Gastrocnemius medialis (tissue), 4 donors: ENCODE measurements at regions not wholly inside any gene's neighbourhood (a gene's known extent, or its start where the extent isn't known, plus 50 kb on each side); places are given as distances from the start of the nearest gene placed in this dataset.
"Not testable (repeated sequence)": the region's sequence is repeated elsewhere in the genome, so short reads cannot be mapped to it uniquely, and the experiment has no call there.

Source experiments
- ATAC-seq, 2 donors: fragments of 150-250 bp; one replicate each; pipeline ENCODE4 v1.9.1; 2016
- DNase-seq, 2 donors: peaks; one replicate each; pipeline ENCODE4 v3.0.0-alpha.2; 2019
- H3K27ac ChIP-seq, 4 donors: fragments of 200-600 bp; sonication (generic); 1 replicate in 1 of 4; 2 replicates in 3 of 4; pipeline ENCODE4 v1.5.1; 2016 to 2018; ENCODE audit warnings: mild to moderate bottlenecking in 2 of 4, moderate library complexity in 1 of 4
- H3K27me3 ChIP-seq, 3 donors: fragments of 200-600 bp; sonication (generic) in 2 of 3; 1 replicate in 1 of 3; 2 replicates in 2 of 3; pipeline versions ENCODE4 v1.5.1 to v1.6.0; 2016 to 2019; ENCODE audit warnings: mild to moderate bottlenecking in 1 of 3, moderate library complexity in 1 of 3
- H3K36me3 ChIP-seq, 2 donors: fragments of 200-600 bp; sonication (generic) in 1 of 2; one replicate each; pipeline ENCODE4 v1.5.1; 2017 to 2018
- H3K4me1 ChIP-seq, 2 donors: fragments of 200-600 bp; sonication (generic) in 1 of 2; one replicate each; pipeline ENCODE4 v1.5.1; 2016 to 2017; ENCODE audit warnings: mild to moderate bottlenecking in 2 of 2
- H3K4me3 ChIP-seq, 4 donors: fragments of 200-600 bp; sonication (generic) in 3 of 4; 1 replicate in 1 of 4; 2 replicates in 3 of 4; pipeline ENCODE4 v1.5.1; 2016 to 2019; ENCODE audit warnings: mild to moderate bottlenecking in 2 of 4
- H3K9me3 ChIP-seq, 3 donors: fragments of 200-600 bp; sonication (generic) in 2 of 3; 1 replicate in 1 of 3; 2 replicates in 2 of 3; pipeline ENCODE4 v1.5.1; 2016 to 2019
- CTCF ChIP-seq, 5 experiments: fragments of 450-650 bp in 3 of 5; fragments of 200-600 bp in 2 of 5; sonication (generic) in 2 of 5; IDR thresholded peaks in 4 of 5; conservative IDR thresholded peaks in 1 of 5; 1 replicate in 4 of 5; 2 replicates in 1 of 5; pipeline ENCODE4 v1.5.1; 2016 to 2019; ENCODE audit warnings: antibody characterized with exemption in 5 of 5, mild to moderate bottlenecking in 3 of 5, moderate library complexity in 3 of 5
- POLR2A ChIP-seq, 2 donors: fragments of 450-650 bp; IDR thresholded peaks; one replicate each; pipeline ENCODE4 v1.6.1; 2017; ENCODE audit warnings: antibody characterized with exemption in 2 of 2, mild to moderate bottlenecking in 2 of 2, moderate library complexity in 2 of 2
- in situ Hi-C, 4 donors: fragments of 200-750 bp; cut with MboI; loops; one replicate each; pipeline versions ENCODE4 v1.15.0 to v1.8.0; 2017; ENCODE audit warnings: low sequenced_read_pairs in 4 of 4
- intact Hi-C: fragments of 100-400 bp; cut with DNase I; formaldehyde crosslinking; loops from one replicate; pipeline ENCODE4 v1.15.1; 2023; ENCODE audit warnings: low total_unique reads

- H3K4me3 ChIP-seq, result no peak overlapping the region
- H3K36me3 ChIP-seq, result no peaks in the 10 kb centered on the region
- ATAC-seq (no peak), DNase-seq (no peak)
- no peaks in the 10 kb centered on the region for H3K9me3 ChIP-seq
- peaks cover 0 to 23% (median 0%) of the 10 kb centered on the region in 3 donors for H3K27me3 ChIP-seq
- H3K4me1 ChIP-seq, result no peaks in the 10 kb centered on the region
- no peak overlapping the region for H3K27ac ChIP-seq
- in situ Hi-C loops (no loop called here), intact Hi-C loops (no loop called here)
- TF ChIP-seq CTCF (IDR thresholded peaks at IDR 0.05 in 4 of 5, conservative IDR thresholded peaks at IDR 0.05 in 1 of 5) (no peak), POLR2A (IDR thresholded peaks at IDR 0.05) (no peak)
Measured at GRCh38 chr22:49455595-49455994, 372.1 kb downstream of the BRD1 start.

- ATAC-seq, result no peak
Measured at GRCh38 chr22:49454726-49455125, 372.9 kb downstream of the BRD1 start.

GRCh38 chr22:49453771-49454170 lies 373.9 kb downstream of the BRD1 start:
- H3K4me1 ChIP-seq, result no peaks in the 10 kb centered on the region
- no peak overlapping the region for H3K27ac ChIP-seq
- peaks cover 8 to 26% (median 12%) of the 10 kb centered on the region in 3 donors for H3K27me3 ChIP-seq
- in situ Hi-C loops (no loop called here), intact Hi-C loops (no loop called here)
- H3K9me3 ChIP-seq, result no peaks in the 10 kb centered on the region
- TF ChIP-seq POLR2A (IDR thresholded peaks at IDR 0.05), result no peak
- no peak for TF ChIP-seq CTCF (IDR thresholded peaks at IDR 0.05 in 4 of 5, conservative IDR thresholded peaks at IDR 0.05 in 1 of 5)
- no peak overlapping the region for H3K4me3 ChIP-seq
- no peak for ATAC-seq
- H3K36me3 ChIP-seq, result no peaks in the 10 kb centered on the region
- DNase-seq, result no peak

More at GRCh38 chr22:49454726-49455125, 372.9 kb downstream of the BRD1 start:
- TF ChIP-seq CTCF (IDR thresholded peaks at IDR 0.05 in 4 of 5, conservative IDR thresholded peaks at IDR 0.05 in 1 of 5) (no peak), POLR2A (IDR thresholded peaks at IDR 0.05) (no peak)
- no peaks in the 10 kb centered on the region for H3K9me3 ChIP-seq
- H3K4me1 ChIP-seq, result no peaks in the 10 kb centered on the region
- H3K4me3 ChIP-seq, result no peak overlapping the region
- intact Hi-C loops (no loop called here), in situ Hi-C loops (no loop called here)
- DNase-seq, result no peak
- peaks cover 3 to 25% (median 8%) of the 10 kb centered on the region in 3 donors for H3K27me3 ChIP-seq
- no peaks in the 10 kb centered on the region for H3K36me3 ChIP-seq
- H3K27ac ChIP-seq, result no peak overlapping the region

GRCh38 chr22:49453019-49453418 lies 374.7 kb downstream of the BRD1 start:
- H3K36me3 ChIP-seq, intact Hi-C loops, ATAC-seq, H3K27ac ChIP-seq, in situ Hi-C loops, H3K4me3 ChIP-seq, H3K4me1 ChIP-seq, DNase-seq, H3K9me3 ChIP-seq: not testable (repeated sequence)
- H3K27me3 ChIP-seq, result peaks cover 8 to 24% (median 15%) of the 10 kb centered on the region in 3 donors

GRCh38 chr22:49452362-49452946 lies 375.2 kb downstream of the BRD1 start:
- Histone ChIP-seq H3K4me3 (no peak overlapping the region), H3K36me3 (no peaks in the 10 kb centered on the region), H3K27ac (no peak overlapping the region), H3K27me3 (peaks cover 13 to 24% (median 20%) of the 10 kb centered on the region in 3 donors), H3K9me3 (no peaks in the 10 kb centered on the region), H3K4me1 (no peaks in the 10 kb centered on the region)
- in situ Hi-C loops, result no loop called here
- ATAC-seq (no peak), DNase-seq (no peak)
- intact Hi-C loops, result no loop called here
- TF ChIP-seq POLR2A (IDR thresholded peaks at IDR 0.05) (no peak), CTCF (IDR thresholded peaks at IDR 0.05 in 4 of 5, conservative IDR thresholded peaks at IDR 0.05 in 1 of 5) (no peak)
